B cell (primary cell): ENCODE measurements at regions not wholly inside any gene's neighbourhood (a gene's known extent, or its start where the extent isn't known, plus 50 kb on each side); places are given as distances from the start of the nearest gene placed in this dataset.
"Not testable (repeated sequence)": the region's sequence is repeated elsewhere in the genome, so short reads cannot be mapped to it uniquely, and the experiment has no call there.

Source experiments
- ATAC-seq: fragments of 200-7000 bp; cut with Tn5 transposase; one replicate; pipeline ENCODE4 v1.10.0; 2021; ENCODE audit warnings: low read depth, mild to moderate bottlenecking, moderate number of reproducible peaks, moderate library complexity
- CTCF ChIA-PET: fragments of 350-600 bp; sonication (Branson Sonifier 250); formaldehyde crosslinking; loops from one replicate; lab custom pipeline; 2021; ENCODE audit warnings: antibody characterized with exemption, inconsistent platforms; lab: Charles Lee
- POLR2A ChIA-PET: fragments of 350-600 bp; sonication (Branson Sonifier 250); formaldehyde crosslinking; loops from one replicate; lab custom pipeline; 2021; ENCODE audit warnings: antibody characterized with exemption; lab: Charles Lee
- DNase-seq: peaks from one replicate; pipeline ENCODE4 v3.0.0; 2013
- H2AFZ ChIP-seq: 2 replicates; pipeline ENCODE4 v1.6.1; 2012; ENCODE audit warnings: mild to moderate bottlenecking, low read depth, low read length; ENCODE audit not compliant: insufficient read depth, poor library complexity, severe bottlenecking
- H3K27ac ChIP-seq, 2 donors: 1 replicate in 1 of 2; 2 replicates in 1 of 2; pipeline ENCODE4 v1.5.1; 2012 to 2013; ENCODE audit warnings: low read length in 2 of 2, mild to moderate bottlenecking in 2 of 2, moderate library complexity in 1 of 2
- H3K27me3 ChIP-seq, 4 experiments: fragments of 200-600 bp in 1 of 4; sonication (generic) in 1 of 4; replicated peaks in 1 of 4; 1 replicate in 2 of 4; 2 replicates in 2 of 4; pipeline versions ENCODE4 v1.6.1 to v1.7.0; 2013 to 2016; ENCODE audit warnings: low read length in 3 of 4, mild to moderate bottlenecking in 2 of 4, mixed read lengths in 1 of 4, moderate library complexity in 1 of 4; ENCODE audit not compliant: insufficient read depth in 4 of 4, control insufficient read depth in 3 of 4; ENCODE audit errors: control extremely low read depth in 1 of 4
- H3K36me3 ChIP-seq, 2 experiments: replicated peaks in 1 of 2; 1 replicate in 1 of 2; 2 replicates in 1 of 2; pipeline versions ENCODE4 v1.6.1 to v1.7.1; 2013; ENCODE audit warnings: low read length in 1 of 2; ENCODE audit not compliant: insufficient read depth in 2 of 2, control insufficient read depth in 1 of 2; ENCODE audit errors: control extremely low read depth in 1 of 2, extremely low read depth in 1 of 2
- H3K4me1 ChIP-seq, 2 donors: fragments of 200-600 bp in 1 of 2; sonication (generic) in 1 of 2; 1 replicate in 1 of 2; 2 replicates in 1 of 2; pipeline versions ENCODE4 v1.5.1 to v1.6.1; 2013 to 2017; ENCODE audit warnings: low read length in 2 of 2; ENCODE audit not compliant: control insufficient read depth in 2 of 2, insufficient read depth in 2 of 2
- H3K4me2 ChIP-seq: replicated peaks from 2 replicates; pipeline ENCODE3; 2012; ENCODE audit warnings: mild to moderate bottlenecking, low read depth, low read length; ENCODE audit not compliant: poor library complexity, severe bottlenecking
- H3K4me3 ChIP-seq, 5 experiments: fragments of 200-600 bp in 1 of 5; sonication (generic) in 1 of 5; 1 replicate in 3 of 5; 2 replicates in 2 of 5; pipeline versions ENCODE4 v1.5.1 to v1.7.0; 2011 to 2016; ENCODE audit warnings: low read length in 4 of 5, mild to moderate bottlenecking in 4 of 5, low read depth in 2 of 5, control low read depth in 1 of 5, moderate library complexity in 1 of 5; ENCODE audit not compliant: insufficient read depth in 1 of 5; ENCODE audit errors: control extremely low read depth in 1 of 5, extremely low read depth in 1 of 5
- H3K79me2 ChIP-seq: fragments of 200-600 bp; sonication (generic); one replicate; pipeline ENCODE4 v1.6.0; 2016; ENCODE audit warnings: low read length; ENCODE audit not compliant: control insufficient read depth, insufficient read depth
- H3K9ac ChIP-seq: fragments of 200-600 bp; sonication (generic); 2 replicates; pipeline ENCODE4 v1.6.1; 2017; ENCODE audit warnings: mild to moderate bottlenecking, low read length, moderate library complexity
- H3K9me3 ChIP-seq, 3 donors: one replicate each; pipeline versions ENCODE4 v1.6.1 to v1.7.1; 2013; ENCODE audit warnings: low read length in 2 of 3; ENCODE audit not compliant: control insufficient read depth in 2 of 3, insufficient read depth in 1 of 3; ENCODE audit errors: control extremely low read depth in 1 of 3
- H4K20me1 ChIP-seq: 2 replicates; pipeline ENCODE4 v1.6.0; 2012; ENCODE audit warnings: mild to moderate bottlenecking, low read length; ENCODE audit not compliant: insufficient read depth, control insufficient read depth, poor library complexity, severe bottlenecking
- H3K27ac Mint-ChIP-seq: one replicate; pipeline ENCODE4 v1.8.0; 2021; ENCODE audit warnings: mixed read lengths
- H3K27me3 Mint-ChIP-seq: one replicate; pipeline ENCODE4 v1.8.0; 2021; ENCODE audit warnings: mixed read lengths
- H3K4me1 Mint-ChIP-seq: one replicate; pipeline ENCODE4 v1.8.0; 2021; ENCODE audit warnings: mixed read lengths
- H3K4me3 Mint-ChIP-seq: one replicate; pipeline ENCODE4 v1.8.0; 2021; ENCODE audit warnings: mixed read lengths
- H3K9me3 Mint-ChIP-seq: one replicate; pipeline ENCODE4 v1.8.0; 2022; ENCODE audit warnings: mixed read lengths; ENCODE audit not compliant: insufficient read depth
- CTCF ChIP-seq: fragments of 200-600 bp; IDR thresholded peaks from one replicate; pipeline ENCODE4 v1.8.0; 2022; ENCODE audit warnings: antibody characterized with exemption, mild to moderate bottlenecking
- EZH2 ChIP-seq: IDR thresholded peaks from 2 replicates; pipeline ENCODE4 v1.6.1; 2012; ENCODE audit warnings: borderline replicate concordance, low read depth, mild to moderate bottlenecking, moderate library complexity, low read length; ENCODE audit not compliant: insufficient read depth, poor library complexity, severe bottlenecking
- WGBS: methylation state at CpG from one replicate; pipeline ENCODE4 v1.1.5; 2013; ENCODE audit warnings: missing lambda C conversion rate; ENCODE audit not compliant: insufficient coverage; 5-methylcytosine and 5-hydroxymethylcytosine counted together
- intact Hi-C: fragments of 100-400 bp; cut with micrococcal nuclease; formaldehyde crosslinking; loops from one replicate; pipeline ENCODE4 v1.10.0; 2022

DNA sequence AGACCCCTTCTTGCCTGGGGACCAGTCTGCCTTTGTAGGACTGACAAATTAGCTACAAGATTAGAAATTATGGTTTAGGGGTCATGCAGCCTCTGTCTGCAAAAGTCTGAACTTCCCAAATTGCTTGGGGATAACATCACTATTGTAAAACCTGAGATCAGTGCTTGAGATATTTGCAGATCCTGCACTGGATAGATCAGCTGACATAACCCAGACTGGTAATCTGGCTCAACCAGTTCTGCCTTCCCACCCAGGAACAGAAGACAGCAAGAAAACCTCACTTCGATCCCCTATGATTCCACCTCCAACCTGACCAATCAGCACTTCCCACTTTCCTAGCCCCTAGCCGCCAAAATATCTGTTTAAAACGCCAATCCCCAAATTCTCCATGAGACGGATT is 202.8 kb upstream of the DIAPH2 start:
- TF ChIP-seq CTCF = no peak
- no peak for TF ChIP-seq EZH2
- Histone ChIP-seq H3K79me2 (no peaks in the 10 kb centered on the region), H3K27ac (no peak overlapping the region), H3K4me3 (no peak overlapping the region), H4K20me1 (no peaks in the 10 kb centered on the region), H3K27me3 (no peaks in the 10 kb centered on the region), H3K4me2 (no peak overlapping the region), H3K9me3 (no peaks in the 10 kb centered on the region), H3K4me1 (no peaks in the 10 kb centered on the region), H3K36me3 (no peaks in the 10 kb centered on the region), H3K9ac (no peak overlapping the region), H2AFZ (no peak overlapping the region)
- WGBS = 78% methylated on average over 2 of the region's 4 CpGs
- Mint-ChIP-seq H3K4me3 (no peak overlapping the region), H3K4me1 (no peaks in the 10 kb centered on the region), H3K27ac (no peak overlapping the region), H3K27me3 (no peaks in the 10 kb centered on the region), H3K9me3 (no peaks in the 10 kb centered on the region)
- CTCF ChIA-PET = no interaction called here
- no peak for DNase-seq
- intact Hi-C loops = no loop called here
- POLR2A ChIA-PET = no interaction called here
- no peak for ATAC-seq

DNA sequence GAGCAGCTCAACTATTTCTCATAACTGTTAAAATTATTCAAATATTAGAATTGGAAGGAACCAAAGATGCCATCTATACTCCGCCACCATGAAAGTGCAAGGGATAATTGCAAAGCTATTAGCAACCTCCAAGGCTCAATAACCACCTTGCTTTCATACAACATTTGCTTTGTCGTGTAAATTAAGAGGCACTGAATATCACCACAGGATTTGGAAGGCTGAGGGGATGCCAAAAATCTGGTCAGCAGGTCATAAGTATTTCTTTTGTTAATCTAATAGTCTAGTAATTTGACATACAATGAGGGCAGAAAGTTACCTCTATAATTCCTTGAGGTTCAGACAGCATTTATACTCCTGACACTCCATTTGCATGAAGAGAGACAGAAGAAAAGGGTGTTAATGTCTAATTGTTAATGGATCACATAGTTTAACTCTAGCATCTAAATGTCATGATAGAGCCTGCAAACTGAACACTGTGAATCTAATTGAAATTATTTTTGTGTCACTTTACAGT is 200.9 kb upstream of the DIAPH2 start:
- no peaks in the 10 kb centered on the region for H3K4me1 Mint-ChIP-seq
- no peak overlapping the region for H3K4me3 Mint-ChIP-seq
- Histone ChIP-seq H3K4me1 (no peaks in the 10 kb centered on the region), H3K27ac (no peak overlapping the region), H2AFZ (no peak overlapping the region), H3K4me2 (no peak overlapping the region), H4K20me1 (no peaks in the 10 kb centered on the region), H3K79me2 (no peaks in the 10 kb centered on the region), H3K9me3 (no peaks in the 10 kb centered on the region), H3K4me3 (no peak overlapping the region), H3K27me3 (no peaks in the 10 kb centered on the region), H3K9ac (no peak overlapping the region), H3K36me3 (no peaks in the 10 kb centered on the region)
- DNase-seq (no peak), ATAC-seq (no peak)
- no peaks in the 10 kb centered on the region for H3K9me3 Mint-ChIP-seq
- H3K27me3 Mint-ChIP-seq = no peaks in the 10 kb centered on the region
- intact Hi-C loops = no loop called here
- POLR2A ChIA-PET = no interaction called here
- no peak overlapping the region for H3K27ac Mint-ChIP-seq
- TF ChIP-seq CTCF (no peak), EZH2 (no peak)
- WGBS = no CpG with 5 or more reads among the region's 2 CpGs
- CTCF ChIA-PET = no interaction called here

GRCh38 chrX:96486687-96487086 is 198.0 kb upstream of the DIAPH2 start:
- 95% methylated on average over 5 of the region's 11 CpGs for WGBS
- H3K9ac ChIP-seq, H3K4me3 ChIP-seq, H3K27me3 Mint-ChIP-seq, H2AFZ ChIP-seq, H3K27ac ChIP-seq, H3K9me3 Mint-ChIP-seq, H3K36me3 ChIP-seq, H3K79me2 ChIP-seq, DNase-seq, CTCF ChIA-PET, H3K27me3 ChIP-seq, H3K4me3 Mint-ChIP-seq, H3K9me3 ChIP-seq, H3K27ac Mint-ChIP-seq, H3K4me2 ChIP-seq, ATAC-seq, H4K20me1 ChIP-seq, H3K4me1 Mint-ChIP-seq, POLR2A ChIA-PET, H3K4me1 ChIP-seq, intact Hi-C loops: not testable (repeated sequence)
